Peyer's patch (tissue), 4 donors: ENCODE measurements at regions not wholly inside any gene's neighbourhood (a gene's known extent, or its start where the extent isn't known, plus 50 kb on each side); places are given as distances from the start of the nearest gene placed in this dataset.

Experiments used
- DNase-seq, 3 donors: peaks; one replicate each; pipeline ENCODE4 v3.0.0-alpha.2; 2017 to 2019
- H3K27ac ChIP-seq, 4 donors: fragments of 200-600 bp; sonication (generic); one replicate each; pipeline ENCODE4 v1.5.1; 2016 to 2019
- H3K27me3 ChIP-seq, 2 donors: fragments of 200-600 bp; sonication (generic); one replicate each; pipeline ENCODE4 v1.5.1; 2019
- H3K36me3 ChIP-seq, 3 donors: fragments of 200-600 bp; sonication (generic); one replicate each; pipeline ENCODE4 v1.5.1; 2016 to 2019
- H3K4me1 ChIP-seq, 4 donors: fragments of 200-600 bp; sonication (generic); one replicate each; pipeline ENCODE4 v1.5.1; 2016 to 2019
- H3K4me3 ChIP-seq, 4 donors: fragments of 200-600 bp; sonication (generic); 1 replicate in 3 of 4; 2 replicates in 1 of 4; pipeline ENCODE4 v1.5.1; 2016 to 2019; ENCODE audit warnings: mild to moderate bottlenecking in 1 of 4
- H3K9me3 ChIP-seq, 4 donors: fragments of 200-600 bp; sonication (generic); one replicate each; pipeline ENCODE4 v1.5.1; 2016 to 2019; ENCODE audit warnings: mild to moderate bottlenecking in 1 of 4
- POLR2A ChIP-seq, 2 donors: fragments of 450-650 bp; IDR thresholded peaks; one replicate each; pipeline ENCODE4 v1.5.1; 2017; ENCODE audit warnings: antibody characterized with exemption in 2 of 2, mild to moderate bottlenecking in 2 of 2, moderate library complexity in 2 of 2
- TF ChIP-seq, protein P1 (sequence below), 6 experiments: fragments of 450-650 bp in 4 of 6; fragments of 200-600 bp in 2 of 6; sonication (generic) in 1 of 6; IDR thresholded peaks; one replicate each; pipeline ENCODE4 v1.5.1; 2017 to 2019; ENCODE audit warnings: antibody characterized with exemption in 6 of 6, mild to moderate bottlenecking in 3 of 6, moderate library complexity in 1 of 6

DNA sequence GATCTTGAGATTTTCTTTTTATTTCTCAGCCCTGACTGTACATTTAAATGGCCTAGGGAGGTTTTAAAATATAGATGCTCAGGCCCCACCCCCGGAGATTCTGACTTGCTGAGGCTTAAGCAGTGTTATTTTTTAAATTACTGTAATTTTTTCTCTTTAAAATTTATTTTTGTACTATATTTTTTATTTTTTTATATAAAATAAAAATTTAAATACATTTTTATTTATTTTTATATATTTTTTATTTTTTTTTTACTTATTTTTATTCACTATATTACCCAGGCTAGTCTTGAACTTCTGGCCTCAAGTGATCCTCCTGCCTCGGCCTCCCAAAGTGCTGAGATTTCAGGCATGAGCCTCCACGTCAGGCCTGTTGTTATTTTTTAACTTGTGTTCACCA, 83.3 kb downstream of the KATNIP start:
- Histone ChIP-seq H3K27ac (no peak overlapping the region), H3K4me3 (no peak overlapping the region), H3K36me3 (no peaks in the 10 kb centered on the region), H3K4me1 (peaks cover 0 to 16% (median 0%) of the 10 kb centered on the region in 4 donors), H3K9me3 (no peaks in the 10 kb centered on the region), H3K27me3 (no peaks in the 10 kb centered on the region)
- TF ChIP-seq, protein P1, sequence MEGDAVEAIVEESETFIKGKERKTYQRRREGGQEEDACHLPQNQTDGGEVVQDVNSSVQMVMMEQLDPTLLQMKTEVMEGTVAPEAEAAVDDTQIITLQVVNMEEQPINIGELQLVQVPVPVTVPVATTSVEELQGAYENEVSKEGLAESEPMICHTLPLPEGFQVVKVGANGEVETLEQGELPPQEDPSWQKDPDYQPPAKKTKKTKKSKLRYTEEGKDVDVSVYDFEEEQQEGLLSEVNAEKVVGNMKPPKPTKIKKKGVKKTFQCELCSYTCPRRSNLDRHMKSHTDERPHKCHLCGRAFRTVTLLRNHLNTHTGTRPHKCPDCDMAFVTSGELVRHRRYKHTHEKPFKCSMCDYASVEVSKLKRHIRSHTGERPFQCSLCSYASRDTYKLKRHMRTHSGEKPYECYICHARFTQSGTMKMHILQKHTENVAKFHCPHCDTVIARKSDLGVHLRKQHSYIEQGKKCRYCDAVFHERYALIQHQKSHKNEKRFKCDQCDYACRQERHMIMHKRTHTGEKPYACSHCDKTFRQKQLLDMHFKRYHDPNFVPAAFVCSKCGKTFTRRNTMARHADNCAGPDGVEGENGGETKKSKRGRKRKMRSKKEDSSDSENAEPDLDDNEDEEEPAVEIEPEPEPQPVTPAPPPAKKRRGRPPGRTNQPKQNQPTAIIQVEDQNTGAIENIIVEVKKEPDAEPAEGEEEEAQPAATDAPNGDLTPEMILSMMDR (IDR thresholded peaks at IDR 0.05) = no peak
- no peak for TF ChIP-seq POLR2A (IDR thresholded peaks at IDR 0.05)
- DNase-seq = no peak

DNA sequence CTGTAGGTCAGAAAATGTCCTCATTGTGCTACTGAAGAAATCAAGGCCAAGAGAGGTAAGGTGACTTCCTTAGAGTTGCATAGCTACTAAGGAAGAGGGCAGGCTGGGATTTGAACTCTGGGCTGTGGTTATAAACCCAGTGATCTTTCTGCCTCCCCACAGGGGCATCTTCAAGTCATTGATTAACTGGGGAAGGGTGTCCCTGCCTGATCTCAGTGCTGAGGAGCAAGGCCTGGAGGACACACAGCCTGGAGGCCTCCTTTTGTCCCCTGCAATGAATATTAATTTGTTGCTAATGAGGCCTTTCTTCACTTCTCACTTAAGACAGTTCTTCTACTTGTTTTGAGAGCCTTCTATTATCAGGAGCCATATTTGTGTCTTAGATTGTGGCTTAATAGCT, 83.8 kb downstream of the KATNIP start:
- TF ChIP-seq, protein P1 (IDR thresholded peaks at IDR 0.05) = no peak
- TF ChIP-seq POLR2A (IDR thresholded peaks at IDR 0.05) = no peak
- Histone ChIP-seq H3K36me3 (no peaks in the 10 kb centered on the region), H3K27me3 (no peaks in the 10 kb centered on the region), H3K9me3 (no peaks in the 10 kb centered on the region), H3K4me1 (peaks cover 0 to 11% (median 0%) of the 10 kb centered on the region in 4 donors), H3K27ac (no peak overlapping the region), H3K4me3 (no peak overlapping the region)
- no peak for DNase-seq

DNA sequence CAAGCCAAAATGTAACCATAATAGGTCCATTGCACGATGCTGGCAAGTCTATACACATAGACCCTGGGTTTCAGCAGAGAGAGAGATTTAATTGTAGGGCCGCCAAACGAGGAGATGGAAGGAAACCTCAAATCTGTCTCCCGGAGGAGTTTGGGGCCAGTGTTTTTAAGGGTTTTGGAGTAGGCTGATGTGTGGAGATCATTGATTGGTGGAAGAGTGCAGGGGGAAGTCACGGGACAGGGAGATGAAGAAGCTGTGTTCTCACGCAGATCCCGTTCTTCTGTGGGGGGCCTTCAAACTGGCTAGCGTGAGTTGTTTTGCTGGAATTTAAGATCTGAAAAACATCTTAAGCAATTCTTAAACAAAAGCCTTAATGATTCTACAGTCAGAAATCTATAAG, 84.8 kb downstream of the KATNIP start:
- Histone ChIP-seq H3K4me3 (no peak overlapping the region), H3K4me1 (peaks cover 0 to 11% (median 0%) of the 10 kb centered on the region in 4 donors), H3K27ac (peak overlapping the region in 1 of 4 donors; percentile 12), H3K27me3 (no peaks in the 10 kb centered on the region), H3K9me3 (no peaks in the 10 kb centered on the region), H3K36me3 (no peaks in the 10 kb centered on the region)
- DNase-seq = no peak
- TF ChIP-seq, protein P1 (IDR thresholded peaks at IDR 0.05) = no peak
- no peak for TF ChIP-seq POLR2A (IDR thresholded peaks at IDR 0.05)

DNA sequence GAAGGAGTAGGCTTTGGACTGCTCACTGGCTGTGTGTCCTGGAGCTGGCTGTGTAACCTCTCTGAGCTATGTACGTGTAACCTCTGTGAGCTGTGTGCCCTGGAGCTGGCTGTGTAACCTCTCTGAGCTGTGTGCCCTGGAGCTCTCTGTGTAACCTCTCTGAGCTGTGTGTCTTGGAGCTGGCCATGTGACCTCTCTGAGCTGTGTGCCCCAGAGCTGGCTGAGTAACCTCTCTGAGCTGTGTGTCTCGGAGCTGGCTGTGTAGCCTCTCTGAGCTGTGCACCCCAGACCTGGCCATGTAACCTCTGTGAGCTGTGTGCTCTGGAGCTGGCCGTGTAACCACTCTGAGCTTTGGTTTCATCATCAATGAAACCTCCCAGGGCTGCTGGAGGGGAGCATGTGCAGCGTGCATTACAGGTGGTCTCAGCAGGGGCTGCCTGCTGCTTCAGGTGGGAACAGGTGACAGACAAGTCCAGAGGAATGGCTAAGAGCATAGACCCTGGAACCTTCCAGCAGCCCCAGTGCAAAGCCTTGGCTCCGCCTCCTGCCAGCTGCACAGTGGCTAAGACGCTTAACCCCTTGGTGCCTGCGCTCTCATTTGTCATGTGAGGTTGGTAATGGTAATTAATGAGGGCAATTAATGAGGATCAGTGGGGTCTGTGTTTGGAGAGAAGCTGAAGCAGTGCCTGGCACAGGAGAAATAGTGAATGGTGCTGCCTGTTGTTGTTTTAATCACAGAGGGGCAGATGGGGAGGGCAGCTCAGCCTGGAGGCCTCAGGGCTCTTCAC, 86.7 kb downstream of the KATNIP start:
- Histone ChIP-seq H3K4me3 (no peak overlapping the region), H3K27me3 (no peaks in the 10 kb centered on the region), H3K27ac (no peak overlapping the region), H3K36me3 (no peaks in the 10 kb centered on the region), H3K4me1 (peaks cover 0 to 11% (median 0%) of the 10 kb centered on the region in 4 donors), H3K9me3 (no peaks in the 10 kb centered on the region)
- no peak for DNase-seq
- TF ChIP-seq, protein P1 (IDR thresholded peaks at IDR 0.05) = no peak
- no peak for TF ChIP-seq POLR2A (IDR thresholded peaks at IDR 0.05)

DNA sequence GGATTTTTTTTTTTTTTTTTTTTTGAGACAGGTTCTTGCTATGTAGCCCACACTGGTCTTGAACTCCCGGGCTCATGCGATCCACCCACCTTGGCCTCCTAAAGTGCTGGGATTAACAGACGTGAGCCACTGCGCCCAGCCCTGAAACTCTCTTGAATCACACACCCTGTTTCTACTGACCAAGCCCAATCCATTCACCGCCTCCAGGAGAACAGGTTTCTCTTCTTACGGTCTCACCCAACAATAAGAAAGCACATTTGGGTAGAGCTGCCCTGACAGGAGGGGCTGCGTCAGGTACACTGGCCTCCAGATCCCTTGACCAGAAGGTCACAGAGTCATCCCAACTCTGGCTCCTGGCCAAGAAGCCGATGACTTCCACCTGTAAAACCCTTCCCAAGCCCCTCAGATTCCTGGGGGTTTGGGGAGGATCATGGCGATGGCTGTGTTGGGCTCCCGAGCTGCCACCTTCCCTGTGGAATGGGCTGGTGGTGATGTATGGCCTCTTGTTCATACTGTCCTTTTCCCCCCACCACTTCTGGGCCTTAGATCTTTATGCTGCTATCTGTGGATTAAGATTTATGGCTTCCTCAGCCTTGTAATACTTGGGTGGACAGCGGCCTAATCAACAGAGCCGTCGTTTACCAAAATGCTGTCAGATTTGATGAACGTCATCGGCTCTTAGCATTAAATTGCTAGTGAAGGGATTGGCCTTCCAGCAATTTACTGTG, 89.1 kb downstream of the KATNIP start:
- Histone ChIP-seq H3K27ac (no peak overlapping the region), H3K9me3 (no peaks in the 10 kb centered on the region), H3K4me3 (no peak overlapping the region), H3K27me3 (no peaks in the 10 kb centered on the region), H3K36me3 (no peaks in the 10 kb centered on the region), H3K4me1 (peaks cover 0 to 11% (median 0%) of the 10 kb centered on the region in 4 donors)
- peak in 1 of 3 donors; percentile 59 for DNase-seq
- TF ChIP-seq POLR2A (IDR thresholded peaks at IDR 0.05) = no peak
- TF ChIP-seq, protein P1 (IDR thresholded peaks at IDR 0.05) = no peak
